ENCODE measurements at regions not wholly inside any gene's neighbourhood (a gene's known extent, or its start where the extent isn't known, plus 50 kb on each side); places are given as distances from the start of the nearest gene placed in this dataset.
A peak's percentile ranks its signal among the peaks of the same experiment; 100 is the strongest.

DNA sequence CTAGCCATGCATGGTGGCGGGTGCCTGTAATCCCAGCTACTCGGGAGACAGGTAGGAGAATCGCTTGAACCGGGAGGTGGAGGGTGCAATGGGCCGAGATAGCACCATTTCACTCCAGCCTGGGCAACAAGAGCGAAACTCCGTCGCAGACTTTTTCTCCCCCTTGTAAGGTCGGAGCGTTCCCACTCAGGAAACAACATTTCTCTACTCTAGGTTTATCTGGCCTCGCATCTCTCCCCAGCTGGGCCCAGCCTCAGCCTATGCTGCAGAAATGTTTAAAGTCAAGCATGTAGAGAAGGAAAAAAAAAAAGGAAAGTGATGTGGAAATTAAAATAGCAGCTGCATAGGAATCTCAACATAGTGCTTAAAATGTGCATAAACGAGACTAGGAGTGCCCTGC is 172.3 kb downstream of the TRIM27 start:
- no peak for DNase-seq
- in situ Hi-C loops (cut with MboI; ENCODE audit: low pct_unique_long_range_greater_than_20kb, low sequenced_read_pairs), result no loop called here

DNA sequence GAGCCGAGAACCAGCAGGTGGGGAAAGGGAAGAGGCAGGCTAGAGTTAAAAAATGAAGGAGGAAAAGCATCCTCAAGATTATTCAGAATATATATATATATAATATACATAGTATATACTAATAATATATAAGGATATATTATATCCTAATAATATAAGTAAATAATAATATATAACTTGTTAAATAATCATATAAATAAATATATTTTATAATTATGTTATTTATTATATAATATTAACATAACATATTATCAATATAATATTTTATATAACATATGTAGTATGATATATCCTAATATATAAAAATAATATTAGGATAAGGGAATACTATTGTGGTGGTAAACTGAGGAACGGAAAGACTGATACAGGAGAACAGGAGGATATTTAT is 171.8 kb downstream of the TRIM27 start:
- in situ Hi-C loops (cut with MboI; ENCODE audit: low pct_unique_long_range_greater_than_20kb, low sequenced_read_pairs), result no loop called here
- DNase-seq, result no peak

DNA sequence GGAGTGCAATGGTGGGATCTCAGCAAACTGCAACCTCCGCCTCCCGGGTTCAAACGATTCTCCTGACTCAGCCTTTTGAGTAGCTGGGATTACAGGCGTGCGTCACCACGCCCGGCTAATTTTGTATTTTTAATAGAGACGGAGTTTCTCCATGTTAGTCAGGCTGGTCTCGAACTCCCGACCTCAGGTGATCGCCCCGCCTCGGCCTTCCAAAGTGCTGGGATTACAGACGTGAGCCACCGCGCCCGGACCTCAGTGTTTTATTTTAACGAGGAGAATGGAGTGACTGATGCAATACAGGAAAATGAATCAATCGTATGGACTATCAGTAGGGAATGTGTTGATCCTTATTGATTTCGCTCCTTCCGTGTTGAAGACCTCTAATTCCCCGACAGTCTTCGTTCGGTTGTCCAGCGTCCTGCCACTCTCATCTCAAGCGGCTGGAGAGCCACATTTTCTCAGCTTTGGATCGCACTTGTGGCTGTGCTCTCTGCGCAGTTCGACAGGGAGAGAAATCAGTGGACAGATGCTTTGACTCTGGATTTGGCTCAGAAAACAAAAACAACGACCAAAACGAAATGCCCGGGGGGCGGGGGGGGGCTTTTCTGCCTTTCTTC is 166.2 kb downstream of the TRIM27 start:
- in situ Hi-C loops (cut with MboI; ENCODE audit: low pct_unique_long_range_greater_than_20kb, low sequenced_read_pairs), result no loop called here
- no peak for DNase-seq

- DNase-seq, result no peak
Observed at GRCh38 chr6:28758046-28758817, 165.6 kb downstream of the TRIM27 start.

GRCh38 chr6:28758818-28759235 is 165.0 kb downstream of the TRIM27 start:
- in situ Hi-C loops (cut with MboI; ENCODE audit: low pct_unique_long_range_greater_than_20kb, low sequenced_read_pairs), result no loop called here
- DNase-seq, result no peak

More at GRCh38 chr6:28758046-28758817, 165.6 kb downstream of the TRIM27 start:
- in situ Hi-C loops (cut with MboI; ENCODE audit: low pct_unique_long_range_greater_than_20kb, low sequenced_read_pairs), result no loop called here

DNA sequence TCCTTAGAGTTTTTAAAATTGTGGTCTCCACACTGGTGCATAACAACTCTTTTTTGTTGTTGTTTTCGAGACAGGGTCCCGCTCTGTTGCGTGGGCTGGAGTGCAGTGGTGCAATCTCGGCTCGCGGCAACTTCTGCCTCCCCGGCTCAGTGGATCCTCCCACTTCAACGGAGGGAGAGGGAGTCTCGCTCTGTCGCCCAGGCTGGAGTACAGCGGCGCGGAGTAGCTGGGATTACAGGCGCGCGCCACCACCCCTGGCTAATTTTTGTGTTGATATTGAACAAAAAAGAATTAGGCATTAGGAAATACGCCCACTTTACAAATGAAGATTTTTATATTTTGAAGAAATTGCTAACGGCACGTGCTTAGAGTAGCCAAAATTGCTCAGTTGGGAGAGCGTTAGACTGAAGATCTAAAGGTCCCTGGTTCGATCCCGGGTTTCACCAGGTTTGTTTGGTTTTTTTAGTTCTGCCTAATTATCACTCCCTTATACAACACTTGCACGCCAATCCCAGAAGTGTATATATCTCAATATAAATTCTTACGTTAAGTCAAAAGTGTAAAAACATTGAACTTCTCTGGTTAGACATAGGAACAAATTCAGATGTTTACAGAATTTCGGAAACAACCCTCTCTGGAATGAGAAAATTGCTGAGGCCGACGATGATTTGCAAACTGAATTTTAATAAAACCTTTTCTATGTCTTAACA is 159.6 kb downstream of the TRIM27 start:
- no peak for DNase-seq
- in situ Hi-C loops (cut with MboI; ENCODE audit: low pct_unique_long_range_greater_than_20kb, low sequenced_read_pairs), result no loop called here

- DNase-seq, result no peak
- in situ Hi-C loops (cut with MboI; ENCODE audit: low pct_unique_long_range_greater_than_20kb, low sequenced_read_pairs), result no loop called here
Observed at GRCh38 chr6:28764761-28765282, 159.0 kb downstream of the TRIM27 start.

GRCh38 chr6:28765978-28766351 is 157.8 kb downstream of the TRIM27 start:
- in situ Hi-C loops (cut with MboI; ENCODE audit: low pct_unique_long_range_greater_than_20kb, low sequenced_read_pairs), result no loop called here
- DNase-seq, result no peak

DNA sequence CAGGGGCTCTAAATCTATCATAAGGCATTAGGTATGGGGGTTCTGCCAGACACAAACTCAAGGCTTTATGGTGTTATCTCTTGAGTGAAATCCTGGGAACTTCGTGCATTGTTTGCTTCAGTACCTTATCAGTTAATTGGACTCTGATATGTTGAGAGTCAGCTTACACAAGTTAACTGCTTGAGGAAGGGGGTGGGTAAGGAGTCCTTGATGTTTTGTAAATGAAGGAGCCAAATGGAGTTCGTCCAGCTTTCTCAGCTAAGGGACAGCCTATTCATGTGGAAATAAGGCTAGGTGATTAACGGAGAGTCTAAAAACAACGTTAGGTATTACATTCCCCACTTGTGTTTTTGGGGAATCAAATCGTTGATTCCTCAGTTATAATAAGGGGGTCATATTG is 157.4 kb downstream of the TRIM27 start:
- DNase-seq, result no peak
- in situ Hi-C loops (cut with MboI; ENCODE audit: low pct_unique_long_range_greater_than_20kb, low sequenced_read_pairs), result no loop called here

DNA sequence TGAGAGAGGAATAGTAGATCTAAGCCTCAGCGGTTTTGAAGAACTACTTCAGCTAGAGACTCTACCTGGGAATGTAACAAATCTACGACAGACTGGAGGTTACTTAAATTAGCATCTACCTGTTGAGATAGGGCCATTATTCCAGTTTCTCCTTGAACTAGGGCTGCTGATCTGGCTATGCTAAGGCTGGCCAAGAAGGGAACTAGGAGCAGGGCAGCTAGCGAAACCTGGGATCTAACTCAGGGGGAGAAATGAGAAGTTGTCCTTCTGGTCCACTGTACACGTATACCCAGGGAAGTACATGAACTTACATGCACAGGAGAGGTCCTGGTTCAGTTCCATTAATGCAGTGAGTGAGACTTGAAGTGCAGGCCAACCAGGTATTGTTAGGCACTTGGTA is 156.7 kb downstream of the TRIM27 start:
- DNase-seq, result no peak
- in situ Hi-C loops (cut with MboI; ENCODE audit: low pct_unique_long_range_greater_than_20kb, low sequenced_read_pairs), result no loop called here

- no peak for DNase-seq
- in situ Hi-C loops (cut with MboI; ENCODE audit: low pct_unique_long_range_greater_than_20kb, low sequenced_read_pairs), result no loop called here
Observed at GRCh38 chr6:28767691-28768090, 156.1 kb downstream of the TRIM27 start.

GRCh38 chr6:28768187-28768913 is 155.4 kb downstream of the TRIM27 start:
- in situ Hi-C loops (cut with MboI; ENCODE audit: low pct_unique_long_range_greater_than_20kb, low sequenced_read_pairs), result no loop called here
- no peak for DNase-seq

DNA sequence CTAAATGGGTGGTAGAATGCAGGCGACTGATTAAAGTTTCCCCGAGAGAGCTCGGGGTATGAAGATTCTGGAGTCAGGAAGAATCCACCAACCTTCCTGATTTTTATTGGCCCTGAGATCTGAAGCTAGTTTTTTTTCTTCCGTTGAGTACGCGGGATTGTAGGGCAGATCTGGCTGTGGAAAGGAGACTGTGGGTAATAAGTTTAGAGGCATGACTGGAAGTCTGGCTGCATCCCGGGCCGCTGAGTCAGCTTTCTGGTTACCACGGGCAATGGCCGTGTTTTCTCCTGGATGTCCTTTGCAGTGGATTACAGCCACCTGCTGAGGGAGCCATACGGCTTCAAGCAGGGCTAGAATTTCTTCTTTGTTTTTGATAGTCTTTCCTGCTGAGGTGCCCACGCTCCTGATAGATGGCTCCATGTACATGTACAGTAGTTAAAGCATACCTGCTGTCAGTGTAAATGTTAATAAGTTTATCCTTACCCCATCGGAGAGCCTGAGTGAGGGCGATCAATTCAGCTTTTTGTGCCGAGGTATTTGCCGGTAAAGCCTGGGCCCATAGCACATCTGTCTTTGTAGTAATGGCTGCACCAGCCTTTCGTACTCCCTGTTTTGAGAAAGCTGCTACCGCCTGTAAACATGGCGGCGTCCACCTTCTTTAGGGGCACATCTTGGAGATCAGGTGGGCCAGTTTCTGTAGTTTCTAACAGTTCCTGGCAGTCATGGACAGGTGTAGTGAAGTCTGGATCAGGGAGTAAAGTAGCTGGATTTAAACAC is 154.0 kb downstream of the TRIM27 start:
- in situ Hi-C loops (cut with MboI; ENCODE audit: low pct_unique_long_range_greater_than_20kb, low sequenced_read_pairs), result no loop called here

DNA sequence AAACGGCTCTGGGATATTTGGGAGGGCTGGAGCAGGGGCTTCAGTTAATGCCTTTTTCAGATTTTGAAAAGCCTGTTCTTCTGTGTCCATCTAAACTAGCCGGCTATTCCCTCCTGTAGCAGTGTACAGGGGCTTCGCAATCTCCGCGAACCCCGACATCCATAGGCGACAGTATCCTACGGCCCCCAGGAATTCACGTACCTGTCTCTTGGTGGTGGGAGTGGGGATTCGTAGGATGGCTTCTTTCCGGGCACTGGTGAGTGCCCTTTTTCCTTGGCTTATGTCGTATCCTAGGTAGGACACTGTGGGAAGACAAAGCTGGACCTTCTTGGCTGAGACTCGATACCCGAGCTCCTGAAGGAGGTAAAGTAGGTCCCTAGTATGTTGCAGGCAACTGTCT is 153.1 kb downstream of the TRIM27 start:
- DNase-seq, result no peak
- in situ Hi-C loops (cut with MboI; ENCODE audit: low pct_unique_long_range_greater_than_20kb, low sequenced_read_pairs), result no loop called here

More for the DNA sequence above, 154.0 kb downstream of the TRIM27 start:
- no peak for DNase-seq

GRCh38 chr6:28771401-28772267 is 152.2 kb downstream of the TRIM27 start:
- DNase-seq, result peak; percentile 55

GRCh38 chr6:28772480-28773381 is 151.1 kb downstream of the TRIM27 start:
- in situ Hi-C loops (cut with MboI; ENCODE audit: low pct_unique_long_range_greater_than_20kb, low sequenced_read_pairs), result no loop called here
- DNase-seq, result no peak

More at GRCh38 chr6:28771401-28772267, 152.2 kb downstream of the TRIM27 start:
- in situ Hi-C loops (cut with MboI; ENCODE audit: low pct_unique_long_range_greater_than_20kb, low sequenced_read_pairs), result no loop called here

Measured in KBM-7 (cell line).